ENCODE measurements at regions not wholly inside any gene's neighbourhood (a gene's known extent, or its start where the extent isn't known, plus 50 kb on each side); places are given as distances from the start of the nearest gene placed in this dataset.

GRCh38 chr4:13942977-13943376 lies 315.5 kb upstream of the BOD1L1 start:
- DNase-seq, result no peak

DNA sequence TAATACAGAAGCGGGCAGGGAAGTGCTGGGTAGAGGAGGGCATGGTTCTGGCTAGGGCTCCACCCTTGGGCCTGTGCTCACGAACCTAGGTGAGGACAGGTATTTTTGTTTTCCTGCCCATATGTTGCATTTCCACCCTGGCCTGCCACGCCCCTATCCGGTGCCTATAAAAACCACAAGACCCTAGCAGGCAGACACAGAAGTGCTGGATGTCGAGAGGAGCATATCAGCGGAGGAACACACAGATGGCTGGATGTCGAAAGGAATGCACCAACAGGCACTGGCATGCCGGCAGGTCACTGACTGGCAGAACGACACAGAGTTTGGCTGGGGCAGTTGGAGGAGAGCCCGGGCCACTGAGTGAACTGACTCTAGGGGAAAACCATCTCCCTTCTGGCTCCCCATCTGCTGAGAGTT lies 316.6 kb upstream of the BOD1L1 start:
- DNase-seq, result no peak

GRCh38 chr4:13947921-13948320 lies 320.4 kb upstream of the BOD1L1 start:
- no peak for DNase-seq

- DNase-seq, result no peak
Observed at GRCh38 chr4:13950491-13950890, 323.0 kb upstream of the BOD1L1 start.

DNA sequence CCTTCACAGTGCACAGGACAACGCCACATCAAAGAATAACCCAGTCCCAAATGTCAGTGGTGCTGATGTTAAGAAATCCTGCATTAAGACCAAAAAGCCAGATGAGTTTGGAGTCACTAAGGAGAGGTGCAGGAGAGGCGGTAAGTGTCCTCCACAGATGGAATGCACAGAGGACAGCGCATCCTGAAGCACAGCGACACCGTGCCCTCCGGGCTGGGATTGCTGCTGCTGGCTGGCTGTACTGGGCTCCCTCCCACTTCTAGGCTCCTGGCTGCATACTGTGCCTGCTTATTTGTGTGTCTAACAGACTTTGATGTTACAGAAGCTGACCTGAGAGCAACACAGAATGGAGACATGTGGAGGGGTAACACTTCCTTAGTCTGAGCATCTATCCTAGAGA lies 325.6 kb upstream of the BOD1L1 start:
- no peak for DNase-seq

- DNase-seq, result no peak
Observed at GRCh38 chr4:13955551-13955950, 328.0 kb upstream of the BOD1L1 start.

DNA sequence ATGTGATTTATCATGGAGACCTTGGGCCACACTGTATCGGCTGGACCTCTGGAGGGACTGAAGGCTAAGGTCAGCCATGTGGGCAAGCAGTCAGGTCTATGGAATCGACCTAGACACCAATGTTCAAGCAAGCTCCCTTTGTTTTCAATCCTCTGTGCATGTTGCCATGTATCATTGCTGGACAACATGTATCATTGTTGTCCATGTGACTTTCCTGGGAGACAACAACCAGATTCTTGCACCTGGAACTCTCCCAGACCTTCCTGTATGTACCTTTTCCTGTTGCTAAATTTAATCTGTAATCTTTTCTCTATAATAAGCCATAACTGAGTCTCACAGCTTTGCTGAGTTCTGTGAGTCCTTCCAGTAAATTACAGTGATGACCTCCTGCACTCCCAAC lies 329.4 kb upstream of the BOD1L1 start:
- no peak for DNase-seq

GRCh38 chr4:13957871-13958270 lies 330.3 kb upstream of the BOD1L1 start:
- no peak for DNase-seq

- no peak for DNase-seq
Observed at GRCh38 chr4:13963601-13964000, 336.1 kb upstream of the BOD1L1 start.

DNA sequence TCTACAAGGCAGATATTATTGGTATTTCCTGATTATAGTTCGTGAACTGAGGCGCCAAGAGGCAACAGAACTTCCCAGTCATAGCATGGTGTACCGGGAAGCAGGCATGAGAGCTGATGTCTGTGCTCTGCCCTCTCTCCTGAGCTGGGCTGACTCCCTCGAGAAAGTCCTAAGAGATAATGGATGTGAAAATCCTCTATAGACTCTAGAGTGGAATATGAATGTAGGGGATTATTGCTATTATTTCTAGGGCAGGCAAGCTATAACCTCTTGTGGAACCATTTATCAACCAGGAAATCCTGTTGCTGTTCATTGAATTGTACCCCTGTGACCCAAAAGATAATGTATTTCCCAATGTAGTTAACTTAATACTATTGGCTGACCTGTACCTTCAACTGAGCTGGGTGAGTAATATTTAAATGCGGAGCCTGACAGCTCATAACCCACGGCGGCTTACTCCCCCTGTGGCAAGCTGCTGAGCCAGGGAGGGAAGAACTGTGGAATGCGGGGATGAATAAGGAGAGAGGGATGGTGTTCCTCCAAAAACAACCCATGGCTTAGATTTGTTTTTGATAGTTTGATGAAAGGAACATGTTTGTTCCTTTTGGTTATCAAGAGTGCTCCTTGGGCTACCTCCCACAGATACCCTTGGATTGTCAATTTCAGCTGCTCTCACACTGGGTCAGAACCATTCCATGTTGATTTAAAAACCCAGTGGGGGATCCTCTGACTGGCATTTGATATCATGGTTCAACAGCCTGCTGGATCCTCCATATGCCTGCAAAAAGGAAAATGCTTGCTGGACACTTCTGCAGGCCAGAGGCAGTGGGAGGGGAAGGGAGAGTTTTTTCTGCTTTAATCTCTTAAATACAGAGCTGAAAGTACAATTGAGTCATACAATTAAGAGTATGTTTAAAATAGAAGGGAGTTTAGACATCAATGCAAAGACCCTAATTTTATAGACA lies 339.0 kb upstream of the BOD1L1 start:
- no peak for DNase-seq

DNA sequence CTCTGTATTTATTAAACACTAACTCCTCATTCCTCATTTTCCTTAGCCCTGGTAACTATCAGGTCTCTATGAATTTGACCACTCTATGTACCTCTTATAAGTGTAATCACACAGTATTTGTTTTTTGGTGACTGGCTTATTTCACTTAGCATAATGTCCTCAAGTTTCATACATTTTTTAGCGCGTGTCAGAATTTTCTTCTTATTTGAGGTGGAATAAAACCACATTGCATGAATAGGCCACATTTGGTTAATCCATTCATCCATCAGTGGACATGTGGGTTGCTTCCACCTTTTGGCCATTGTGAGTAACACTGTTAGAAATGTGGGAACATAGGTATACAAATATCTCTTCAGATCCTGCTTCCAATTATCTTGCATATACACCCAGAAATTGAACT lies 341.2 kb upstream of the BOD1L1 start:
- DNase-seq, result no peak

DNA sequence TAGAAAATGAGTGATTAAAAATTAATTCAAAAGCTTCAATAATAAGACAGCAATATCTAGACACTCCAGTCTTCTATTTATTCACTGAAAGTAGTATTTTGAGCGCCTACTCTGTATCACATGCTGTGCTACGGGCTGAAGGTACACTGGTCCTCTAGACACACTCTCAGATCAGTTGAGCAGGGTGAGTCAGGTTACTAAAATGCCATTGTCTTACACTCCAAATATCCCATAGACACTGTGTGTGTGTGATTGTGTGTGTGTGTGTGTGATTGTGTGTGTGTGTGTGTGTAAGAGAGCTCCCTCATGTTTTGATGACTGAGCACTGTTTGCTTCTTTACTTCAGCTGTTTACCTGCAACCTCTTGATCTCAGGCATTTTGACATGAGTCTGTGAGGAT lies 342.8 kb upstream of the BOD1L1 start:
- DNase-seq, result no peak

GRCh38 chr4:13977746-13978145 lies 350.2 kb upstream of the BOD1L1 start:
- no peak for DNase-seq

DNA sequence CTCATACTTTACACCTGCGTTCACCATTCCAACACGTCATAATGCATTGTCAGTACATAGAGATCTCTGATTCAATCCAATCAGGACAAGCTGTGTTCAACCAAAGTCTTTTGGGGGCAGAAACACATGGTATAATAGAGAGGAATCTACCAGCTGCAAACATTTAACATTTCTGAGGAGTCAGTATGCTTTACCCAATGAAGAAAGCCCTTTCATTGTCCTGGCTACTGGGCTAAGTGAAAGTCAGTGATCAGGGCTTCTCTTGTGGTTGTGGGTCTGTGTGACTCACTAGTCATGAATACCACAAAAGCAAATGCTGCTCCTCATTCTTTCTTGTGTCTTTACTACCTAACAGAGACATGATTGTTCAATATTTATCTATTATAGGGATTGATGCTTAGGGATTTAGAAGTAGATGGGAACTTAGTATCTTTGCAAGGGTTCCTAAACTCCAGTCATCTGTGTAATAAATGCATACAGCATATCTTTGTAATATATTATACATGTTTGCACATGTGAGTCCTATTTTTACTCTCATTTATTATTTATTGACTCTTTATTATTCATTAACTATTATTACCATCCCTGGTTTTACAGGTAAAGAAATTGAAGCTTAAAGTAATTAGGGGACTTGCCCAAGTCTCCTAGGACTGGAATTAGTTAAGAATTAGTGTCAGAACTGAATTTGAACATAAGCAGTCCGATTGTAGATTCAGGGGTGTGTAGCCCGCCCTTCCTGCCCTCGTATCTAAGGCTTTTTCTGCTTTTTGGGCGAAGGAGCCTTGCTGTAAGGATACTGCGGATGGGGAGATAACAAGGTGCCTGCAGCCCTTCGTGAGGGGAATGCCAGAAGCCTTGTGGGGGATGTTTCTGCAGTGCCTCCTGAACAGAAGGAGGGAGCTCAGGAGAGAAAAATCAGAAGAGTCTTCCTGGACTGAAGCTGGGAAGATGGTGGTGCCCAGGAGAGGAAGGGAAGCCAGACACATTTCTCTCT lies 353.1 kb upstream of the BOD1L1 start:
- DNase-seq, result no peak

- DNase-seq, result no peak
Observed at GRCh38 chr4:13981499-13981898, 354.0 kb upstream of the BOD1L1 start.

GRCh38 chr4:13982010-13982409 lies 354.5 kb upstream of the BOD1L1 start:
- no peak for DNase-seq

DNA sequence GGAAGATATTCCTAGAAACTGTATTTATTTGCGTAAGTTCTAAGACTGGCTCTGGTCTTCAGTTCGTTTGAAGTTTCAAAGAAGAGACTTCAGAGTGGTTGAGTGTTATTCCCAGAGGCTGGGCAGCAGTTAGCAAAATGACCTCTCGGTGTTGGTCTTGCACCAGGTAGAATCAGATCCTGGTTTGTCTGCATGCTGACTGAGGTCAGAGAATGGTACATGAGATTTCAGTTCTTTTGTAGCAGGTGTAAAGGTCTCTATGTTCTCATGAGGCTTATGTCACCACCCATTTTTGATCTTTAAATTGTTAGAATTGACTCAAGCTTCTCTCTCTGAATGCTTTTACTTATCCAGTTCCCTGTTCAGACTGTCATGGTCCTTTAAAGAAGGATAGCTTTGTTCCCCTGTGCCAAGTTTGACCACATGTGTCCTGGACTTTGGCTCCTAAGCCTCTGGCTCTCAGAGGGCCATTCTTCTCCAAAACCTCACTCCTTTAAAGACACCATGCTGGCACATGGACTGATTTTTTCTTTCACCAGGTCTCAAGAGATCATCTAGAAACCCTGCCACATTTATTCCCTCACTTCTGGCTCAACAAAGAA lies 355.8 kb upstream of the BOD1L1 start:
- DNase-seq, result no peak

DNA sequence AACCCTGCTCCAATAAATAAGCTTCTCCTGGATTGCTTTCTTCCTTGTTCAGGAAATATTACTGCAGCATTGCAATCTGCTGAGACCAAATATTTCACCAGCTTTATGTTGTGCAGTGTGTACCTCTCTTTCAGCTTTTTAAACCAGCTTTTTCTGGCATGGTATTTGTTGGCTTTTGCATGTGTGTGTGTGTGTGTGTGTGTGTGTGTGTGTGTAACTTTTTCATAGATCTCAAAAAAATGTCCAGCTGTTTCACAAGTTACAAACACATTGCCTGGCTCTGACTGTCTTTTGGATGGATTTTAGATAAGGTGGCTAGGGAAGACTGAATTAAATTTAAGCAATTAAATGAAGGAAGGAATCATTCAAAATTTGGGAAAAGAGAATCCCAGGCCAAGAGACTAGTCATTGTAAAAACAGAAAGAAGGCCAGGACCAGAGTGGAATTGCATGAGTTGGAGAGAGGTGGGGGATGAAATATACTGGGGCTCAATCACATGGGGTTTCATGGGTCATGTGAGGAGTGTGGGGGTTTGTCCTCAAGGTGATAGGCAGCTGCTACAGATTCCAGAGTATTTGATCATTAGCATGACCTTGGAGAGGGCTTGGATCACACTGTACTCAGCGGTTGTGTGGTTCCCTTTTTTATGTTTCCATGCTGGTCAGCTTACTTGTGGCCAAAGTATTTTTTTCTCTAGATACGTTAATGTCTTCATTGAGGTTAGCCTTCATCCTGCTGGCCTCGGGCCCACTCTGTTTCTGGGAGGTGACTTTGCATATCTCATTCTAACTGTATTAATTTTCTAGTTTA lies 357.7 kb upstream of the BOD1L1 start:
- no peak for DNase-seq

GRCh38 chr4:13985837-13986236 lies 358.3 kb upstream of the BOD1L1 start:
- DNase-seq, result no peak

- no peak for DNase-seq
Observed at GRCh38 chr4:13986548-13986947, 359.0 kb upstream of the BOD1L1 start.

DNA sequence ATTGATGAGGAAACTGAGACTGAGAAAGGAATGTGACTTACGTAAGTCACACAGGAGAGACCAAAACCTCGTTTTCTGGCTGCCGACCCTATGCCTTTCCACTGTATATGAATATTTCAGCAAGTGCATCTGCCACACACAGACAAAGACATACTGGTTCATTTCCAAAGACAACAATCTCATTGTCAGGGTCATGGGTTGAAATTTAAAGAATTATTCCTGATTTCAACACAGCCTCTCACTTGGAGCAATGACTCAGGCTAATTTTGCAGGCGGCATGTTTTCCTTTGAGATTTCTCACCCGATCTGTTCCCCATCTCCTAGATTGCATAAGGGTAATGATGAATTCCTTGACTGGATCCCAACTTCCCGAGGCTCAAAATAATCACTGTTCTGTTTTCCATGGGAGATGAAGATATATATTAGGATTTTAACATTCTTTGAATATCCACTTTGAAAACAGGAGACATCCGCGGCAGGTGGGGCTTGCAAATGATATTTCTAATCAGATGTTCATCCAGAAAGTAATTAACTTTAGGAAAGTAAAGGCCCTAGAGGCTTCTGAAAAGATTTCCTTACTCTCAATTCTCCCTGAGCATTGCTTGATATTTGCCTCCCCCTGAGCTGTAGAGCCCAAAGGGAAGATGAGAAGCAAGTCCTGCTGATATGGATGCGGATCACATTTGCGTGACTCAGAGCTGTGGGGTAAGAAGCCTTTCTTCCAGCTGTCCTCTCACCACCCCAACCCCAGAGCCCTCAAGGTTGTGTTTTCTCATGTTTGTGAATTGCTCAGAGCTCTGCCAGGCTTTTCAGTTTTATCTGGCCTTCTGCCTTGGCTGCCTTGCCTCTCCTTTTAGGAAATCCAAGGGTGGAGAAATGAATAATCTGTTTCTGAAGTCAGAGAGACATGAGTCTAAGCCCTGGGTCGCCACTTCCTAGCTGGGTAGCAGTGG lies 361.1 kb upstream of the BOD1L1 start:
- DNase-seq, result no peak

Measured in NCI-H1436 treated with DMSO at 0.1 percent for 48 hours (cell line).